Chondrocyte (in vitro differentiated cells): ENCODE measurements at regions not wholly inside any gene's neighbourhood (a gene's known extent, or its start where the extent isn't known, plus 50 kb on each side); places are given as distances from the start of the nearest gene placed in this dataset.

Source experiments
- DNase-seq: peaks from one replicate; pipeline ENCODE4 v3.0.0; 2021; ENCODE audit warnings: mixed read lengths, low spot score
- H3K27ac Mint-ChIP-seq: one replicate; pipeline ENCODE4 v1.8.0; 2021; ENCODE audit warnings: mild to moderate bottlenecking, moderate library complexity, mixed read lengths; ENCODE audit not compliant: unreplicated experiment
- H3K27me3 Mint-ChIP-seq: 2 replicates; pipeline ENCODE4 v1.8.0; 2021; ENCODE audit warnings: low read depth, mixed read lengths
- H3K36me3 Mint-ChIP-seq: 2 replicates; pipeline ENCODE4 v1.8.0; 2021; ENCODE audit warnings: low read depth, mixed read lengths
- H3K4me1 Mint-ChIP-seq: 2 replicates; pipeline ENCODE4 v1.8.0; 2021; ENCODE audit warnings: low read depth, mild to moderate bottlenecking, mixed read lengths
- H3K4me3 Mint-ChIP-seq: one replicate; pipeline ENCODE4 v1.8.0; 2021; ENCODE audit warnings: mild to moderate bottlenecking, moderate library complexity, mixed read lengths; ENCODE audit not compliant: unreplicated experiment
- H3K9me3 Mint-ChIP-seq: 2 replicates; pipeline ENCODE4 v1.8.0; 2021; ENCODE audit warnings: low read depth, mixed read lengths
- CTCF ChIP-seq: fragments of 200-600 bp; sonication (generic); IDR thresholded peaks from 2 replicates; pipeline ENCODE4 v1.5.0; 2021; ENCODE audit warnings: antibody characterized with exemption, mild to moderate bottlenecking, moderate library complexity

GRCh38 chr20:50410343-50410742 is 99.8 kb upstream of the PTPN1 start:
- no peak for TF ChIP-seq CTCF
- Mint-ChIP-seq H3K36me3 (peaks cover 3% of the 10 kb centered on the region), H3K27ac (no peak overlapping the region), H3K4me1 (peaks cover 6% of the 10 kb centered on the region), H3K4me3 (no peak overlapping the region), H3K27me3 (no peaks in the 10 kb centered on the region), H3K9me3 (peaks cover 8% of the 10 kb centered on the region)
- no peak for DNase-seq

DNA sequence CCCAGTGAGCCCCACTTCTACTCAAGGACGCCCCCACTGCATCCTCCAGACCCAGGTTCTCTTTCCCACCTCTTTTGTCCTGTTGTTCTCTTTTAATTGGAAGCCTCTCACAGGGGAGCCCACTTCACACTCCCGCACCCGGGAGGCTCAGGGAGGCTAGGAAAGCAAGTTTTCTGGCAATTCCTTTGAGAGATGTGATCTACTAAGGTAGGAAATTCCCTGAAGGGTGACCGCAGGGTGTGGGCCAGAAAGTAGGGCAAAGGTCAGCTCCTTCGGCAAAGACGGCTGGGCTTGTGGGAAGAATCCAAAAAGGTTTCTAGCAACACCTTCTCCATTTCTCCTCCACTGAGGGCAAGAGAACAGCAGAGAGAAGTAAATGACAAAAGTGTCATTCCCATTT is 98.1 kb upstream of the PTPN1 start:
- Mint-ChIP-seq H3K36me3 (peaks cover 3% of the 10 kb centered on the region), H3K4me3 (no peak overlapping the region), H3K27me3 (no peaks in the 10 kb centered on the region), H3K9me3 (peaks cover 8% of the 10 kb centered on the region), H3K27ac (no peak overlapping the region), H3K4me1 (peaks cover 14% of the 10 kb centered on the region)
- DNase-seq: no peak
- TF ChIP-seq CTCF: no peak

GRCh38 chr20:50412499-50412898 is 97.7 kb upstream of the PTPN1 start:
- Mint-ChIP-seq H3K36me3 (peaks cover 3% of the 10 kb centered on the region), H3K4me3 (no peak overlapping the region), H3K4me1 (peaks cover 14% of the 10 kb centered on the region), H3K27me3 (no peaks in the 10 kb centered on the region), H3K27ac (no peak overlapping the region), H3K9me3 (peaks cover 8% of the 10 kb centered on the region)
- DNase-seq: no peak
- no peak for TF ChIP-seq CTCF

DNA sequence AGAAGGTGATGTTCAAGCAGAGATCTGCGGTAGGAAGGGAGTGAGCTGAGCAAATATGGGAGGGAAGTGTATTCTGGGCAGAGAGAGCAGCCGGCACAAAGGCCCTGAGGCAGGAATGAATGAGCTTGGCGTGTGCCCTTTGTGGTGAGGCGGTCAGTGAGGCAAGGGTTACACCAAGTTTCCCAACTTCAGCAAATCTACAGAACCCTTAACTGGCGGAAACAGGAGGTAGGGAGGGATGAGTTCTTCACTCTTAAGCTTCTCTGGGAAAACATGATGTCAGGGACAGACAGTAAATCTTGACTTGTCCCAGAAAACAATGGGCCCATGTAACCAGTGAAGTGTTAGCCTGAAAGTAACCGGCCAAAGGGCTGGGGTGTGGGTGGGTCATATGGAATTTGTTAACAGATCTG is 97.1 kb upstream of the PTPN1 start:
- no peak for DNase-seq
- Mint-ChIP-seq H3K27ac (no peak overlapping the region), H3K4me1 (peaks cover 14% of the 10 kb centered on the region), H3K27me3 (no peaks in the 10 kb centered on the region), H3K4me3 (no peak overlapping the region), H3K36me3 (peaks cover 3% of the 10 kb centered on the region), H3K9me3 (peaks cover 8% of the 10 kb centered on the region)
- TF ChIP-seq CTCF: no peak

DNA sequence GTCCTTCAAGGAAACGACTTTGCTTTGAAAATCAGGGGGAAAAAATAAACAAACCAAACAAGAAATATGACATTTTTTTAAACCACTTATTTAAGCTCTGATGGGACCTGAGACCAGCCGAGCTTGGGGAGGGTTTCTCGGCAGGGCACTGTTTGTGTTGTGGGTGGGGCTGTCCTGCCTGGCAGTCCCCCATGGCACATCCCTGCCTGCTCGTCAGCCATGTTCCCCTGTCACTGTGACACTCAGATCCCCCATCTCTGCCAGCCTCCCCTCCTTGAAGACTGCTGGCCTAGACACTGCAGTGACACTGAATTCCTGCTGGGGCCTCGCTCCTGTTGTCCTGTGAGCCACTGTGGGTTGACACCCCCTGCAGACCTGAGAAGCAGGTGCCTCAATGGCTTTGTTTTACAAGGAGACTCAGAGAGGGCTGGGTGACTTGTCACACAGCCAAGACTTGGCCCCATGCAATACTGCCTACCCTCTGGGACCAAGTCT is 95.1 kb upstream of the PTPN1 start:
- Mint-ChIP-seq H3K36me3 (peaks cover 3% of the 10 kb centered on the region), H3K27ac (peak overlapping the region; percentile 98), H3K27me3 (no peaks in the 10 kb centered on the region), H3K4me1 (peaks cover 14% of the 10 kb centered on the region), H3K4me3 (no peak overlapping the region), H3K9me3 (peaks cover 8% of the 10 kb centered on the region)
- TF ChIP-seq CTCF: no peak
- DNase-seq: no peak
